T follicular helper cell (primary cell): ENCODE measurements at regions not wholly inside any gene's neighbourhood (a gene's known extent, or its start where the extent isn't known, plus 50 kb on each side); places are given as distances from the start of the nearest gene placed in this dataset.
"Not testable (repeated sequence)": the region's sequence is repeated elsewhere in the genome, so short reads cannot be mapped to it uniquely, and the experiment has no call there.

Source experiments
- DNase-seq: peaks from one replicate; pipeline ENCODE4 v3.0.0-alpha.2; 2020; ENCODE audit warnings: low read depth

- no peak for DNase-seq
Measured at GRCh38 chr6:15082708-15083107, 163.2 kb upstream of the JARID2 start.

- no peak for DNase-seq
Measured at GRCh38 chr6:15086348-15087158, 159.3 kb upstream of the JARID2 start.

- no peak for DNase-seq
Measured at GRCh38 chr6:15087186-15087589, 158.7 kb upstream of the JARID2 start.

GRCh38 chr6:15088904-15089568 is 156.8 kb upstream of the JARID2 start:
- no peak for DNase-seq

- no peak for DNase-seq
Measured at GRCh38 chr6:15089569-15090144, 156.2 kb upstream of the JARID2 start.

- no peak for DNase-seq
Measured at GRCh38 chr6:15090145-15090579, 155.7 kb upstream of the JARID2 start.

GRCh38 chr6:15090745-15091384 is 155.0 kb upstream of the JARID2 start:
- DNase-seq = no peak

- DNase-seq = no peak
Measured at GRCh38 chr6:15096894-15097837, 148.7 kb upstream of the JARID2 start.

GRCh38 chr6:15101130-15101529 is 144.7 kb upstream of the JARID2 start:
- no peak for DNase-seq

- DNase-seq = no peak
Measured at GRCh38 chr6:15102241-15102640, 143.6 kb upstream of the JARID2 start.

GRCh38 chr6:15106958-15107643 is 138.8 kb upstream of the JARID2 start:
- no peak for DNase-seq

- no peak for DNase-seq
Measured at GRCh38 chr6:15107644-15108382, 138.1 kb upstream of the JARID2 start.

- DNase-seq = no peak
Measured at GRCh38 chr6:15108383-15108715, 137.5 kb upstream of the JARID2 start.

- DNase-seq = no peak
Measured at GRCh38 chr6:15109338-15110090, 136.4 kb upstream of the JARID2 start.

GRCh38 chr6:15110726-15111354 is 135.0 kb upstream of the JARID2 start:
- no peak for DNase-seq

- not testable (repeated sequence) for DNase-seq
Measured at GRCh38 chr6:15111576-15111975, 134.3 kb upstream of the JARID2 start.

- no peak for DNase-seq
Measured at GRCh38 chr6:15113587-15113986, 132.3 kb upstream of the JARID2 start.

GRCh38 chr6:15114061-15114460 is 131.8 kb upstream of the JARID2 start:
- DNase-seq = no peak

GRCh38 chr6:15116889-15117288 is 129.0 kb upstream of the JARID2 start:
- no peak for DNase-seq
